ENCODE measurements at regions not wholly inside any gene's neighbourhood (a gene's known extent, or its start where the extent isn't known, plus 50 kb on each side); places are given as distances from the start of the nearest gene placed in this dataset.

GRCh38 chr5:42950116-42950455 is 90.0 kb downstream of the ANXA2R start:
- TF ChIP-seq, protein P1, sequence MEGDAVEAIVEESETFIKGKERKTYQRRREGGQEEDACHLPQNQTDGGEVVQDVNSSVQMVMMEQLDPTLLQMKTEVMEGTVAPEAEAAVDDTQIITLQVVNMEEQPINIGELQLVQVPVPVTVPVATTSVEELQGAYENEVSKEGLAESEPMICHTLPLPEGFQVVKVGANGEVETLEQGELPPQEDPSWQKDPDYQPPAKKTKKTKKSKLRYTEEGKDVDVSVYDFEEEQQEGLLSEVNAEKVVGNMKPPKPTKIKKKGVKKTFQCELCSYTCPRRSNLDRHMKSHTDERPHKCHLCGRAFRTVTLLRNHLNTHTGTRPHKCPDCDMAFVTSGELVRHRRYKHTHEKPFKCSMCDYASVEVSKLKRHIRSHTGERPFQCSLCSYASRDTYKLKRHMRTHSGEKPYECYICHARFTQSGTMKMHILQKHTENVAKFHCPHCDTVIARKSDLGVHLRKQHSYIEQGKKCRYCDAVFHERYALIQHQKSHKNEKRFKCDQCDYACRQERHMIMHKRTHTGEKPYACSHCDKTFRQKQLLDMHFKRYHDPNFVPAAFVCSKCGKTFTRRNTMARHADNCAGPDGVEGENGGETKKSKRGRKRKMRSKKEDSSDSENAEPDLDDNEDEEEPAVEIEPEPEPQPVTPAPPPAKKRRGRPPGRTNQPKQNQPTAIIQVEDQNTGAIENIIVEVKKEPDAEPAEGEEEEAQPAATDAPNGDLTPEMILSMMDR (IDR thresholded peaks at IDR 0.05; ENCODE audit: insufficient read depth, low read depth, low read length): no peak
- TF ChIP-seq EZH2 (IDR thresholded peaks at IDR 0.05; ENCODE audit: insufficient read depth, low read length): no peak
